Nephron (organoid): ENCODE measurements at regions not wholly inside any gene's neighbourhood (a gene's known extent, or its start where the extent isn't known, plus 50 kb on each side); places are given as distances from the start of the nearest gene placed in this dataset.

Source experiments
- H3K27ac Mint-ChIP-seq, 3 experiments: 2 replicates each; pipeline ENCODE4 v1.8.0; 2020; ENCODE audit warnings: mixed read lengths in 3 of 3, mild to moderate bottlenecking in 2 of 3, moderate library complexity in 1 of 3
- H3K27me3 Mint-ChIP-seq: 2 replicates; pipeline ENCODE4 v1.8.0; 2021; ENCODE audit warnings: low read depth, mild to moderate bottlenecking, moderate library complexity, mixed read lengths
- H3K36me3 Mint-ChIP-seq: 2 replicates; pipeline ENCODE4 v1.8.0; 2020; ENCODE audit warnings: low read depth, mixed read lengths
- H3K4me1 Mint-ChIP-seq: 2 replicates; pipeline ENCODE4 v1.8.0; 2020; ENCODE audit warnings: mixed read lengths
- H3K4me3 Mint-ChIP-seq, 3 experiments: 2 replicates each; pipeline ENCODE4 v1.8.0; 2020; ENCODE audit warnings: mild to moderate bottlenecking in 3 of 3, mixed read lengths in 3 of 3, moderate library complexity in 2 of 3
- H3K9me3 Mint-ChIP-seq: 2 replicates; pipeline ENCODE4 v1.8.0; 2020; ENCODE audit warnings: mixed read lengths
- CTCF ChIP-seq, 3 experiments: fragments of 200-600 bp; sonication (generic); IDR thresholded peaks; one replicate each; pipeline ENCODE4 v1.5.0; 2021; ENCODE audit warnings: antibody characterized with exemption in 3 of 3; ENCODE audit not compliant: unreplicated experiment in 3 of 3

GRCh38 chr3:22887664-22888291, 315.3 kb upstream of the UBE2E2 start:
- Mint-ChIP-seq H3K9me3 (no peaks in the 10 kb centered on the region), H3K4me1 (peaks cover 43% of the 10 kb centered on the region), H3K36me3 (no peaks in the 10 kb centered on the region), H3K4me3 (no peak overlapping the region), H3K27me3 (no peaks in the 10 kb centered on the region), H3K27ac (peak overlapping the region in 1 of 3 experiments; percentile 70)
- TF ChIP-seq CTCF (IDR thresholded peaks at IDR 0.05; ENCODE audit: unreplicated experiment in 3 of 3): peak; percentile 53 to 70 (median 60)

DNA sequence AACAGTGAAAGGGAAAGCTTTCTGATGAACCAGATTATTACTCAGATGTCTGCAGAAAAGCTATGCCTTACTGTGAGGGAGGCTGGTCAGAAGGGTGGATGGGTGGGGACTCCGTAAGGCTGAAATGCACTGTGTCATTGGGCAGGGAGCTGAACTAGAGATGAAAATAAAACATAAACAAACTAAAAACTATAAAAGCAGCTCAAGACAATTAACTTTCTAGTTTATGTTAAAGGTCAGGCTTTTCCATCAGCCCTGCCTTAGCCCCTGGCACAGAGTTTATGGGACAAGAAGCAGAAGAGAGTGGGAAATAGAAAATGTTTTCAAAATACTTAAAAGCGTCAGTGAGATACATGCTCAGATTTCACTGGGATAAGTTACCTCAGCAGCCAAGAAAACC, 310.0 kb upstream of the UBE2E2 start:
- Mint-ChIP-seq H3K4me1 (peaks cover 75% of the 10 kb centered on the region), H3K4me3 (peak overlapping the region in 2 of 3 experiments; percentile 9 to 50), H3K36me3 (no peaks in the 10 kb centered on the region), H3K27ac (peak overlapping the region; percentile 67 to 78 (median 77)), H3K27me3 (no peaks in the 10 kb centered on the region), H3K9me3 (no peaks in the 10 kb centered on the region)
- TF ChIP-seq CTCF (IDR thresholded peaks at IDR 0.05; ENCODE audit: unreplicated experiment in 3 of 3): no peak

GRCh38 chr3:22893644-22894325, 309.3 kb upstream of the UBE2E2 start:
- peaks cover 68% of the 10 kb centered on the region for H3K4me1 Mint-ChIP-seq
- no peaks in the 10 kb centered on the region for H3K36me3 Mint-ChIP-seq
- no peaks in the 10 kb centered on the region for H3K27me3 Mint-ChIP-seq
- TF ChIP-seq CTCF (IDR thresholded peaks at IDR 0.05; ENCODE audit: unreplicated experiment in 3 of 3): no peak
- no peaks in the 10 kb centered on the region for H3K9me3 Mint-ChIP-seq
- H3K27ac Mint-ChIP-seq: peak overlapping the region; percentile 67 to 78 (median 77)
- H3K4me3 Mint-ChIP-seq: peak overlapping the region in 2 of 3 experiments; percentile 2 to 18

DNA sequence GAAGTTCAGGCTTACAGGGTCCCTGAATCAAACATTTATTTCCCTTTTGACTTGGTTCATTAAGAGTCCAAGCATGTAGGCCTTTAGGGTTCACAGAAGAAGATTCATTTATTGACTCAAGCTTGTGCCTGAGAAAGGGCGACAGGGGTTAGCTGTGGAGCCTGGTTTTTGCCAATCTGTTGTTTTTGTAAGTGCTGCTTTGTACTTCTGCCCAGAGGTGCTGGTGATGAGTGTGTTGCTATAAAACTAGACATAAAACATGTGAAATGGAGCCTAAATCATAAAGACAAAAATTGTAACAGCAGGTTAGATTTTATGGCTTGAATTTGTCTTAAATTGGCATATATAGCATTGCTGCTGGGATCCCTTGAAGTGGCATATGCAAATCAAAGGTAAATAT, 308.3 kb upstream of the UBE2E2 start:
- no peak for TF ChIP-seq CTCF (IDR thresholded peaks at IDR 0.05; ENCODE audit: unreplicated experiment in 3 of 3)
- no peaks in the 10 kb centered on the region for H3K9me3 Mint-ChIP-seq
- no peak overlapping the region for H3K4me3 Mint-ChIP-seq
- H3K36me3 Mint-ChIP-seq: no peaks in the 10 kb centered on the region
- H3K27me3 Mint-ChIP-seq: no peaks in the 10 kb centered on the region
- peaks cover 60% of the 10 kb centered on the region for H3K4me1 Mint-ChIP-seq
- peak overlapping the region in 2 of 3 experiments; percentile 30 to 78 for H3K27ac Mint-ChIP-seq

DNA sequence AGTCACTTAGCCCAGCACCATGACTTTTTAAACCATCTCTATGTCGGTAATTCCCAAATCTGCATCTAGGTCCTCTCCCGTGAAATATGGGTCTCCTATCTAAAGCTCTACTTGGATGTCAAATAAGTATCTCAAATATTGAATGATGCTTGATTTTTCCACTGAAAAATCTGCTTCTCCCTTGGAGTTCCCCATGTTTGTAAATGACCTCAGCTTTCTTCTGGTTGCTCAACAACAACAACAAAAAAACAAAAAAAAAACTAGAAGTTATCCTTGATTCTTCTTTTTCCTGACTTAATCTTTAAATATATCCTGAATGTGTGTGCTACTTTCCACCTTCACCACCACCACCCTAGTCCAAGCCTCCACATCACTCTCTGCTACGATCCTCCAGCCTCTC, 307.5 kb upstream of the UBE2E2 start:
- Mint-ChIP-seq H3K36me3 (peaks cover under 1% of the 10 kb centered on the region), H3K27me3 (no peaks in the 10 kb centered on the region), H3K4me3 (no peak overlapping the region), H3K9me3 (peaks cover 4% of the 10 kb centered on the region), H3K27ac (peak overlapping the region in 1 of 3 experiments; percentile 10), H3K4me1 (peaks cover 59% of the 10 kb centered on the region)
- TF ChIP-seq CTCF (IDR thresholded peaks at IDR 0.05; ENCODE audit: unreplicated experiment in 3 of 3): no peak

DNA sequence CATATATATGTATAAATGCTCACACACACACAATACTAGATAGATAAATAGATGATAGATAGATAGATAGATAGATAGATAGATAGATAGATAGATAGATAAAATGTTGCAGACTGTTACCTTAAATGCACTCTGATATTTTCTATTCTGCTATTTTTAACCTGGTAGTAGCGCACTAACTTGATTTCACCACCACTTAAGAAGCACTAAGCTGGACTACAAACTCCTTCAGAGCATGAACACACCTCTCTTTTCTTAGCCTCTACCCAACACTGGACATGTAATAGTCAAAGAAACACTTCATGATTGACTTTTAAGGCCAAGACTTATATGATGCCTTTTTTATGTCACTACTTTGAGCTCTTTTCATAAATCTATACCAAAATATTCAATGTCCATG, 304.6 kb upstream of the UBE2E2 start:
- peaks cover 19% of the 10 kb centered on the region for H3K9me3 Mint-ChIP-seq
- no peak for TF ChIP-seq CTCF (IDR thresholded peaks at IDR 0.05; ENCODE audit: unreplicated experiment in 3 of 3)

More for the DNA sequence above, 304.6 kb upstream of the UBE2E2 start:
- H3K27me3 Mint-ChIP-seq: no peaks in the 10 kb centered on the region
- H3K4me1 Mint-ChIP-seq: peaks cover 36% of the 10 kb centered on the region
- H3K27ac Mint-ChIP-seq: no peak overlapping the region
- no peak overlapping the region for H3K4me3 Mint-ChIP-seq
- peaks cover 4% of the 10 kb centered on the region for H3K36me3 Mint-ChIP-seq
